Fibroblast of pulmonary artery (primary cell): ENCODE measurements at regions not wholly inside any gene's neighbourhood (a gene's known extent, or its start where the extent isn't known, plus 50 kb on each side); places are given as distances from the start of the nearest gene placed in this dataset.
A peak's percentile ranks its signal among the peaks of the same experiment; 100 is the strongest.

Experiments used
- DNase-seq: peaks from one replicate; pipeline ENCODE4 v3.0.0-alpha.2; 2010; ENCODE audit warnings: low read depth
- H3K4me3 ChIP-seq: replicated peaks from 2 replicates; pipeline ENCODE4 v1.5.1; 2011; ENCODE audit warnings: low read depth, mild to moderate bottlenecking, control low read depth, low read length, moderate library complexity
- CTCF ChIP-seq: IDR thresholded peaks from 2 replicates; pipeline ENCODE4 v1.5.1; 2011; ENCODE audit warnings: mild to moderate bottlenecking, control low read depth, low read length, inconsistent platforms; ENCODE audit errors: missing control alignments

- TF ChIP-seq CTCF, result no peak
These were observed 51.3 kb downstream of the TET3 start for GRCh38 chr2:74036010-74036409.

GRCh38 chr2:74036450-74037195, 51.9 kb downstream of the TET3 start:
- no peak for TF ChIP-seq CTCF
- no peak for DNase-seq
- no peak overlapping the region for H3K4me3 ChIP-seq

More at GRCh38 chr2:74036010-74036409, 51.3 kb downstream of the TET3 start:
- DNase-seq, result no peak
- H3K4me3 ChIP-seq, result no peak overlapping the region

GRCh38 chr2:74037379-74037860, 52.7 kb downstream of the TET3 start:
- no peak overlapping the region for H3K4me3 ChIP-seq
- DNase-seq, result peak; percentile 73
- no peak for TF ChIP-seq CTCF

GRCh38 chr2:74039611-74040010, 54.9 kb downstream of the TET3 start:
- no peak for TF ChIP-seq CTCF
- DNase-seq, result no peak
- H3K4me3 ChIP-seq, result no peak overlapping the region

GRCh38 chr2:74041182-74041581, 56.5 kb downstream of the TET3 start:
- TF ChIP-seq CTCF, result no peak
- no peak for DNase-seq
- H3K4me3 ChIP-seq, result no peak overlapping the region

GRCh38 chr2:74041726-74042125, 57.0 kb downstream of the TET3 start:
- TF ChIP-seq CTCF, result no peak
- DNase-seq, result no peak
- H3K4me3 ChIP-seq, result no peak overlapping the region

GRCh38 chr2:74042606-74043005, 57.9 kb downstream of the TET3 start:
- H3K4me3 ChIP-seq, result no peak overlapping the region
- TF ChIP-seq CTCF, result no peak
- no peak for DNase-seq
